Erythroblast (primary cell): ENCODE measurements at regions not wholly inside any gene's neighbourhood (a gene's known extent, or its start where the extent isn't known, plus 50 kb on each side); places are given as distances from the start of the nearest gene placed in this dataset.

Experiments
- GATA1 ChIP-seq: IDR thresholded peaks from 2 replicates; pipeline ENCODE4 v1.6.1; 2011; ENCODE audit warnings: low read depth, mild to moderate bottlenecking, control low read depth, low read length, moderate library complexity
- POLR2A ChIP-seq: IDR thresholded peaks from 2 replicates; pipeline ENCODE4 v1.6.1; 2011; ENCODE audit warnings: mild to moderate bottlenecking, low read length

DNA sequence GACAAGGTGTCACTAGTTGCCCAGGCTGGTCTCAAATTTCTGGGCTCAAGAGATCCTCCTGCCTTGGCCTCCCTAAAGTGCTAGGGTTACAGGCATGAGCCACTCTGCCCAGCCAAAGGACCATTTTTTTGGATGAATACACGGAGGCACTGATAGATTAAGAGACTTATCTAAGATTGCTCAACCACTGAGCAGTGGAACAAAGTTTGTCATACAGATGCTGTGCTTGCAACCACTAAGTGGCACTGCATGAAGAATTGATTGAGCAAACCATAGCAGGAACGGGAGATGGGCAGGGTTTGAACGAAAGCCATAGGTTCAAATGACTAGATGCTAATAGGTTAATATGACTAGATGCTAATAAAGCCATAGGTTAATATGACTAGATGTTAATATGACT lies 61.1 kb downstream of the EBLN1 start:
- TF ChIP-seq POLR2A (no peak), GATA1 (no peak)
